PC-9 (cell line): ENCODE measurements at regions not wholly inside any gene's neighbourhood (a gene's known extent, or its start where the extent isn't known, plus 50 kb on each side); places are given as distances from the start of the nearest gene placed in this dataset.

Source experiments
- EZH2 ChIP-seq: fragments of 200-600 bp; sonication (generic); IDR thresholded peaks from 2 replicates; pipeline ENCODE4 v1.8.0; 2017; ENCODE audit warnings: antibody characterized with exemption, low read depth
- TF ChIP-seq, protein P1 (sequence below): fragments of 200-600 bp; sonication (generic); conservative IDR thresholded peaks from 2 replicates; pipeline ENCODE4 v1.6.1; 2017; ENCODE audit warnings: mixed run types, antibody characterized with exemption, mild to moderate bottlenecking, moderate library complexity

DNA sequence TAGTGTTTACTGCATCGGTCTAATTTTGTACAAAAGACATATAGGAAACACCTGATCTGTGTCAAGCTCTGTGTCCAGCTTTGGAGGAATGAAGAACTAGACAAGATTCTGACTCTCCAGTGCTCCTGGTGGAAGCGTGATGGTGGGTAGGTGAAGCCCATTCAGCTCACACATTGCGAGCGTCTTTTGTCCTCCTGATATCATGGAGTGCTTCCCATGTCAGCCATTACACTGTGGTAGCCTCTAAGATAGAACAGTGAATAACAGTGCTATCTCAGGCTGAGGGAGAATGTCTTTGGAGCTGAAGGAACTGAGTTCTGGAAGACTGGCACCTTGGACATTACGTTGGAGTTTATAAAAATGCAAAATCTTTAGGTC, 350.2 kb downstream of the CYRIA start:
- TF ChIP-seq EZH2 = no peak
- TF ChIP-seq, protein P1, sequence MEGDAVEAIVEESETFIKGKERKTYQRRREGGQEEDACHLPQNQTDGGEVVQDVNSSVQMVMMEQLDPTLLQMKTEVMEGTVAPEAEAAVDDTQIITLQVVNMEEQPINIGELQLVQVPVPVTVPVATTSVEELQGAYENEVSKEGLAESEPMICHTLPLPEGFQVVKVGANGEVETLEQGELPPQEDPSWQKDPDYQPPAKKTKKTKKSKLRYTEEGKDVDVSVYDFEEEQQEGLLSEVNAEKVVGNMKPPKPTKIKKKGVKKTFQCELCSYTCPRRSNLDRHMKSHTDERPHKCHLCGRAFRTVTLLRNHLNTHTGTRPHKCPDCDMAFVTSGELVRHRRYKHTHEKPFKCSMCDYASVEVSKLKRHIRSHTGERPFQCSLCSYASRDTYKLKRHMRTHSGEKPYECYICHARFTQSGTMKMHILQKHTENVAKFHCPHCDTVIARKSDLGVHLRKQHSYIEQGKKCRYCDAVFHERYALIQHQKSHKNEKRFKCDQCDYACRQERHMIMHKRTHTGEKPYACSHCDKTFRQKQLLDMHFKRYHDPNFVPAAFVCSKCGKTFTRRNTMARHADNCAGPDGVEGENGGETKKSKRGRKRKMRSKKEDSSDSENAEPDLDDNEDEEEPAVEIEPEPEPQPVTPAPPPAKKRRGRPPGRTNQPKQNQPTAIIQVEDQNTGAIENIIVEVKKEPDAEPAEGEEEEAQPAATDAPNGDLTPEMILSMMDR = no peak
